ENCODE measurements at regions not wholly inside any gene's neighbourhood (a gene's known extent, or its start where the extent isn't known, plus 50 kb on each side); places are given as distances from the start of the nearest gene placed in this dataset.

- in situ Hi-C loops (cut with MboI; ENCODE audit: low pct_unique_long_range_greater_than_20kb, low sequenced_read_pairs, unreplicated experiment): no loop called here
- DNase-seq (ENCODE audit: low spot score): no peak
- no peak for TF ChIP-seq CTCF (IDR thresholded peaks at IDR 0.05; ENCODE audit: extremely low read depth, insufficient read depth, missing control alignments)
Measured at GRCh38 chr19:46947866-46948265, 71.8 kb upstream of the NPAS1 start.

GRCh38 chr19:46950526-46951170, 69.0 kb upstream of the NPAS1 start:
- in situ Hi-C loops (cut with MboI; ENCODE audit: low pct_unique_long_range_greater_than_20kb, low sequenced_read_pairs, unreplicated experiment): no loop called here
- no peak for DNase-seq (ENCODE audit: low spot score)

DNA sequence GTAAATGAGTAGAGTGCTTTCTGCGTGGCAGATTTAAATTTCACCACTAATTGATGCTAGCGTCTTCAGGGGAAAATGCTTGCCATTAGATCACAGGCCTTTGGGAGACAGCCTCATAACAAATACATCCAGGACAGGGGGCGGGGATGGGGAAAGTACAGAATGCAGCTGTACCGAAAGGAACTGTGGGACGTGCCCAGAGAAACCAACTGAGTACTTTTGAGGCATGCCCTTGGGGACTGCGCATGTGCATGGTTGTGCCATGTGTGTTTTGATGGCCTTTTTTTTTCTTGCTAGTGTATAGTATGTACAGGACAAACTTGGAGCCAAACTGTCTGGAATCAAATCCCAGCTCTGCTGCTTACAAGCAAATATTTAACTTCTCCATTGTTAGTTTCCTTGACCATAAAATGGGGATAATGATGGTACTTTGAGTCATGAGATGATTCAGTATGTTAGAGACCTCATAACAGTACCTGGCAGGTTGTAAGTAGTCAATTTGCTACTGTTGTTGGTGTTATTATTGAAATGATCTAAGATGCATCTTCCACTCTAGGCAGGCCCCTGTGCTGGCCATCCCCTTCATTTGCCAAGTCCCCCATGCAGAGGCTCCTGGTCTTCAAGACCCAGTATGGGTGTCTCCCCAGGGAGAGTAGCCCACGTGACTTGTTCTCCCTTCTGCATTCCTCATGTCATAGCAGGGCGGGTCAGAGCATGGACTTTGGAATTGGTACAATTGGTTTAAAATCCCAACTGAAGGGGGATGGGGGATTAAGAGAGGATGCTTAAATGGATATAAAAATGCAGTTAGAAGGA, 68.3 kb upstream of the NPAS1 start:
- in situ Hi-C loops (cut with MboI; ENCODE audit: low pct_unique_long_range_greater_than_20kb, low sequenced_read_pairs, unreplicated experiment): no loop called here
- no peak for DNase-seq (ENCODE audit: low spot score)
- TF ChIP-seq CTCF (IDR thresholded peaks at IDR 0.05; ENCODE audit: extremely low read depth, insufficient read depth, missing control alignments): no peak

More at GRCh38 chr19:46950526-46951170, 69.0 kb upstream of the NPAS1 start:
- no peak for TF ChIP-seq CTCF (IDR thresholded peaks at IDR 0.05; ENCODE audit: extremely low read depth, insufficient read depth, missing control alignments)

DNA sequence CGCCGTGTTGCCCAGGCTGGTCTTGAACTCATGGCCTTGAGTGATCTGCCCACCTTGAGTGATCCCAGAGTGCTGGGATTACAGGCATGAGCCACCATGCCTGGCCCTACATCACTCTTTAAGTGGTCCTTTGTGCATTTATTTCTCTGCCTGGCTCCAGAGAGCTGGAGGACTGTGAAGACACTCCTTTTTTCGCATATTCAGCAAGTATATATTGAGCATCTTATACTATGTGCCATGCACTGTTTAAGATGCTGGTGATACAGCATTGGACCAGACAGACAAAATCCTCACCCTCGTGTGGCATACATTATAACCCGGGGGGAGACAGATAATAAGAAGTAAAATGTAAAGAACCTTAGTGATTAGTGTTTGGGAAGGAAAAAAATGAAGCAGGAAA, 66.8 kb upstream of the NPAS1 start:
- DNase-seq (ENCODE audit: low spot score): no peak
- no peak for TF ChIP-seq CTCF (IDR thresholded peaks at IDR 0.05; ENCODE audit: extremely low read depth, insufficient read depth, missing control alignments)
- in situ Hi-C loops (cut with MboI; ENCODE audit: low pct_unique_long_range_greater_than_20kb, low sequenced_read_pairs, unreplicated experiment): no loop called here

GRCh38 chr19:46953955-46954501, 65.6 kb upstream of the NPAS1 start:
- in situ Hi-C loops (cut with MboI; ENCODE audit: low pct_unique_long_range_greater_than_20kb, low sequenced_read_pairs, unreplicated experiment): no loop called here
- TF ChIP-seq CTCF (IDR thresholded peaks at IDR 0.05; ENCODE audit: extremely low read depth, insufficient read depth, missing control alignments): no peak
- DNase-seq (ENCODE audit: low spot score): no peak

DNA sequence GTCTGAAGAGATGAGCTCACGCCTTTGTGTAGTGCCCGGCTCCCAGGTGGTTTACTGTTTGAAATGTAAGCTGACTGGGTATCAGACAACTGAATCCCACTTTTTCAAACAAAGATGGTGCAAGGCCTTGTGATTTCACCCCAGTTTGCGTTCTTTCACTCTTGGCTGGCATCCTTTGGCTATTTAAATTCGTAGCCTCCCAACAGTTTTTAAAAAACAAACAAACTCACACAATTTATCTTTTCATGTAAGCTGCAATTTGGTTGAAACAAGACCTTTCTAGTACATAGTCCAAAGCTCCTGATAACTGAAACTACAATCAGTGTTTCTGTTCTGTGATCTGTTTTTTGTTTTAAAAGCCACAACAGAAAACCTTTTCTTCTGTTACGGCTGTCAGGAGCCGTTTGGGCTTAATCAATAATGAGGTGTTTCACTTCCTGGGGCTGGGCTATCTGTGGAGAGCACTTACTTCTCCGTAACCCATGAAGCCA, 65.1 kb upstream of the NPAS1 start:
- no peak for TF ChIP-seq CTCF (IDR thresholded peaks at IDR 0.05; ENCODE audit: extremely low read depth, insufficient read depth, missing control alignments)
- no peak for DNase-seq (ENCODE audit: low spot score)
- in situ Hi-C loops (cut with MboI; ENCODE audit: low pct_unique_long_range_greater_than_20kb, low sequenced_read_pairs, unreplicated experiment): no loop called here

All from GM13977 (cell line).